RWPE2 (cell line): ENCODE measurements at regions not wholly inside any gene's neighbourhood (a gene's known extent, or its start where the extent isn't known, plus 50 kb on each side); places are given as distances from the start of the nearest gene placed in this dataset.

Experiments used
- ATAC-seq: fragments of 200-7000 bp; cut with Tn5 transposase; 3 replicates; pipeline ENCODE4 v1.9.1; 2021; ENCODE audit warnings: low read depth
- DNase-seq: peaks from one replicate; pipeline ENCODE4 v3.0.0-alpha.2; 2020; ENCODE audit warnings: low spot score
- H3K27ac ChIP-seq: fragments of 450-650 bp; 2 replicates; pipeline ENCODE4 v1.5.1; 2017; ENCODE audit warnings: mild to moderate bottlenecking; ENCODE audit not compliant: poor library complexity, severe bottlenecking
- H3K27me3 ChIP-seq: fragments of 250-450 bp; sonication (Bioruptor Pico); 2 replicates; pipeline ENCODE4 v1.5.1; 2021; ENCODE audit warnings: mild to moderate bottlenecking, moderate library complexity; ENCODE audit not compliant: insufficient read depth, poor library complexity, severe bottlenecking
- H3K36me3 ChIP-seq: fragments of 250-450 bp; sonication (Bioruptor Pico); 2 replicates; pipeline ENCODE4 v1.5.1; 2020; ENCODE audit warnings: low read depth, mild to moderate bottlenecking, moderate library complexity
- H3K4me1 ChIP-seq: fragments of 250-450 bp; sonication (Bioruptor Pico); 2 replicates; pipeline ENCODE4 v1.5.1; 2021; ENCODE audit warnings: mild to moderate bottlenecking, moderate library complexity; ENCODE audit not compliant: insufficient read depth, poor library complexity, severe bottlenecking
- H3K4me3 ChIP-seq: fragments of 250-450 bp; sonication (Bioruptor Pico); 2 replicates; pipeline ENCODE4 v1.5.1; 2021; ENCODE audit warnings: mild to moderate bottlenecking, moderate library complexity; ENCODE audit not compliant: severe bottlenecking
- H3K9me3 ChIP-seq: fragments of 250-450 bp; sonication (Bioruptor Pico); 2 replicates; pipeline ENCODE4 v1.5.1; 2021; ENCODE audit warnings: mild to moderate bottlenecking, moderate library complexity; ENCODE audit not compliant: severe bottlenecking
- TF ChIP-seq, protein P1 (sequence below): fragments of 450-650 bp; IDR thresholded peaks from one replicate; pipeline ENCODE4 v1.5.1; 2017; ENCODE audit warnings: mild to moderate bottlenecking, moderate library complexity; ENCODE audit not compliant: poor library complexity, severe bottlenecking

DNA sequence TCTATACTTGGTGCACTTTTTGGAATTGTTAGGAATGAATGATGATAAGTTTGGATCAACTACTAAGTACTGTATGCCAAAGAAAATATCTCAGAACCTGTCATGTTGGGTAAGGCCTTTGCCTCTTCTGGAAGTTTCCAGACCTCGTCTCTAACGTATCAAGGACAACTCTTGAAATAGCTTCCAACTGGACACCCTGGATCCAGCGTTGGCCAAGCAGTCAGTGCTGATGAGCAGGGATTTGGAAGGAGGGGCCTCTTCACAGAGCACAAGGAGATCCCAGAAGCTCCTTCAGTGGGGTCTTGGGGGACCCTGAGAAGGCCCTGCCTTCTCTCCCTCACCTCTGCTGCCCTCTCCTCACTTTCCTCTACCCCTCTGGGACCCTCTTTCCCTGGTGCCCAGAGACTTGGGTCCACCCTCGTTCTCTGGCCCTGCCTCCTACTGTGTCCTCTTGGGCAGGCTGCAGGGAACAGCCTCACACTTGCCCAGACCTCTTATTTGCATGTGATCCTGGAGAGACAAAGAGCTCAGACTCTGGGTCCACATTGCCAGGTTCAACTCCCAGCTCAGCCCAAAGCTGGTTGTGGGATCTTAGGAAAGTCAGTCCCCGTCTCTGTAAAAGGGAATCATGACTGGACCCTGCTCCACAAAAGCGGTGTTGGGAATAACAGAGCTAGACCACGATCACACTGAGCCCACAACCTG is 145.8 kb downstream of the COL6A3 start:
- H3K9me3 ChIP-seq = no peaks in the 10 kb centered on the region
- no peaks in the 10 kb centered on the region for H3K27me3 ChIP-seq
- peaks cover 15% of the 10 kb centered on the region for H3K4me1 ChIP-seq
- H3K27ac ChIP-seq = no peak overlapping the region
- no peaks in the 10 kb centered on the region for H3K36me3 ChIP-seq
- H3K4me3 ChIP-seq = no peak overlapping the region
- DNase-seq = no peak
- ATAC-seq = no peak
- TF ChIP-seq, protein P1, sequence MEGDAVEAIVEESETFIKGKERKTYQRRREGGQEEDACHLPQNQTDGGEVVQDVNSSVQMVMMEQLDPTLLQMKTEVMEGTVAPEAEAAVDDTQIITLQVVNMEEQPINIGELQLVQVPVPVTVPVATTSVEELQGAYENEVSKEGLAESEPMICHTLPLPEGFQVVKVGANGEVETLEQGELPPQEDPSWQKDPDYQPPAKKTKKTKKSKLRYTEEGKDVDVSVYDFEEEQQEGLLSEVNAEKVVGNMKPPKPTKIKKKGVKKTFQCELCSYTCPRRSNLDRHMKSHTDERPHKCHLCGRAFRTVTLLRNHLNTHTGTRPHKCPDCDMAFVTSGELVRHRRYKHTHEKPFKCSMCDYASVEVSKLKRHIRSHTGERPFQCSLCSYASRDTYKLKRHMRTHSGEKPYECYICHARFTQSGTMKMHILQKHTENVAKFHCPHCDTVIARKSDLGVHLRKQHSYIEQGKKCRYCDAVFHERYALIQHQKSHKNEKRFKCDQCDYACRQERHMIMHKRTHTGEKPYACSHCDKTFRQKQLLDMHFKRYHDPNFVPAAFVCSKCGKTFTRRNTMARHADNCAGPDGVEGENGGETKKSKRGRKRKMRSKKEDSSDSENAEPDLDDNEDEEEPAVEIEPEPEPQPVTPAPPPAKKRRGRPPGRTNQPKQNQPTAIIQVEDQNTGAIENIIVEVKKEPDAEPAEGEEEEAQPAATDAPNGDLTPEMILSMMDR = no peak

DNA sequence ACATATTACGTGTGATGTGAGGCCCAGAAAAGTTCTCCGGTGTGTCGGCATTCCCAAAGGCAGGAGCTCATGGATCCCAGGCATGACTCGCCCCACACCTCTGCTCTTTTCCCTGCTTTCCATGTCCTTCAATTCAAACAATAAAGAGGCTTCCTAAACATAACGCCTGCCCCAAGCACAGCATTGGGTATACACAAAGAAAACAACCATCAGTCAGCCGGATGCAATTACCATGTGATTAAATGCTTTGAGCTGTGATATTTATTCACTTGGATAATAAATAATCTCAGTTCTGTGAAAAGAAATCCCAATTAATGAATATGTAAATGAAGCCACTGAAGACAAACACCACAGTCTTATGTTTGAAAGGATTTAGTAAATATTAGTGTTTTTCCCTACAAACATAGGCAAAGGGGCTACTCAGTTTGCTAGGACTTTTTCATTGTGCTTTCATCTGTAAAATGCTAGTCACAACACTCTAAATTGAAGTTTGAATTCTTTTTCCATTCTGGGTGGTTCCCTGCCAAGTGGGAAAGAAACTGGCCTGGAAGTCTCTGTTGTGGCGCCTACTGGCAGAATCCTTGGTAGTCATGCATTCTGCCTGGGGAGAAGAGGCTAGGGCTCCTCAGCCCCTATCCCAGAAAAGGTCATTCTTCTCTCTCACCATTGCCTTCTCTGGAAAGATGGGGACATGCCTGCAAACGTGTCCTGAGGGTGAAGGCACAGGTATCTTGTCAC is 144.7 kb downstream of the COL6A3 start:
- peaks cover 3% of the 10 kb centered on the region for H3K4me1 ChIP-seq
- H3K36me3 ChIP-seq = no peaks in the 10 kb centered on the region
- DNase-seq = no peak
- no peak for ATAC-seq
- no peak overlapping the region for H3K27ac ChIP-seq
- TF ChIP-seq, protein P1 = no peak
- no peak overlapping the region for H3K4me3 ChIP-seq
- H3K9me3 ChIP-seq = no peaks in the 10 kb centered on the region
- H3K27me3 ChIP-seq = no peaks in the 10 kb centered on the region

DNA sequence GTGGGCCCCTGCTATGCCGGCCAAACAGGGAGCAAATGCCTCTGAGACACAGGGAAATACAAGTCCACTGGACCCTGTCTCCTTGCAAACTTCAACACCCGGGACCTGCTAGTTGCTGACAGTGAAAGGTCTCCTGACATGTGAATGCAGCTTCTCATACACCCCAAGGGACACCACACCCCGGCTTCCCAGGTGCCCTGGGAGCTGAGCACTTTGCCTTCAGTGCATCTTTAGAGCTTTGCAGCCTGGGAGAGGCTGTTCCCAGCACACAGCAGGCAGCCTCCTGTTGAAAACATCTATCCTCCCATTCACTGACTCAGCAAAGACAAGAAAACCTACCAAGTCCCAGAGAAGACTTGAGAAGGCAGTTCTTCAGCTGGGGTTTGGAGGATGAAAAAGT is 143.4 kb downstream of the COL6A3 start:
- Histone ChIP-seq H3K9me3 (no peaks in the 10 kb centered on the region), H3K4me1 (no peaks in the 10 kb centered on the region), H3K36me3 (no peaks in the 10 kb centered on the region), H3K4me3 (no peak overlapping the region), H3K27ac (no peak overlapping the region), H3K27me3 (no peaks in the 10 kb centered on the region)
- TF ChIP-seq, protein P1 = no peak
- DNase-seq = no peak
- ATAC-seq = no peak

DNA sequence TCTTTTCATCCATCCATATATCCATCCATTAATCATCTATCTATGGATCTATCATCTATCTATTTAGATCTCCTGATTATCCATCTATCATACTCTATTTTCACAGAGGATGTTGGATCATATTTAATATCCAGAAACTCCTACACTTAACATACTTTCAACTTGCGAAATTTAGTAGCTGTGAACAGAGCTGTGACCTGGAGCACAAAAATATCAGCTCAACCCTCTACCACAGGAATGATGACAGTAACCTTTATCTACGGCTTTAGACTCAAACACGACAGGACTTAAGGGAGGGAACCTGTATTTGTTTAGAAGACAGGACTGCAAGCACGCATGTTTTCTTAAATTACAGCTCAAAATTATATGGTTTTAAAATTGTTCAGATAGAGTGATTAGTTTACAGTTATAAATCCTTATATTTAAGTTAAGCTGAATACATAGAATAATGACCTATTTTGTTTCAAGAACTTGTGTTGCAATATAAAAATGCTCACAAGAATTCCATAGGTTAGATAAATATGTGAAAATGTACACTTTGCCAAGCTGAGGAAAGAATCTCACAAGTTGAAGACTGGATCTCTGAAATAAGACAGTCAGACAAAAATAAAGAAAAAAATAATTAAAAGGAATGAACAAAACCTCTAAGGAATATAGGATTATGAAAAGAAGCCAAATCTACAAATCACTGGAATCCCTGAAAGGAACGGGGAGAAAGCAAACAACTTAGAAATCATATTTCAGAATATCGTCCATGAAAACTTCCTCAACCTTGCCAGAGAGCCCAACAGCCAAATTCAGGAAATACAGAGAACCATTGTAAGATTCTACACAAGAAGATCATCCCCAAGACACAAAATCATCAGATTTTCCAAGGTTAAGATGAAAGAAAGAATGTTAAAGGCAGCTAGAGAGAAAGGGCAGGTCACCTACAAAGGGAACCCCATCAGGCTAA is 142.0 kb downstream of the COL6A3 start:
- no peak overlapping the region for H3K4me3 ChIP-seq
- no peak for ATAC-seq
- TF ChIP-seq, protein P1 = no peak
- no peaks in the 10 kb centered on the region for H3K27me3 ChIP-seq
- no peak overlapping the region for H3K27ac ChIP-seq
- no peaks in the 10 kb centered on the region for H3K36me3 ChIP-seq
- H3K4me1 ChIP-seq = no peaks in the 10 kb centered on the region
- no peaks in the 10 kb centered on the region for H3K9me3 ChIP-seq
- DNase-seq = no peak
